Right lobe of liver (tissue), 6 donors: ENCODE measurements at regions not wholly inside any gene's neighbourhood (a gene's known extent, or its start where the extent isn't known, plus 50 kb on each side); places are given as distances from the start of the nearest gene placed in this dataset.

ENCODE experiments used
- ATAC-seq, 4 donors: fragments of 200-7000 bp; cut with Tn5 transposase; one replicate each; pipeline ENCODE4 v1.9.1; 2020; ENCODE audit warnings: mild to moderate bottlenecking in 4 of 4, moderate library complexity in 4 of 4
- DNase-seq, 3 donors: peaks; one replicate each; pipeline ENCODE4 v3.0.0-alpha.2; 2020
- H3K27ac ChIP-seq, 3 donors: fragments of 200-600 bp; one replicate each; pipeline ENCODE4 v1.8.0; 2022
- H3K27me3 ChIP-seq, 2 donors: fragments of 200-600 bp; one replicate each; pipeline ENCODE4 v1.8.0; 2022
- H3K36me3 ChIP-seq, 4 donors: fragments of 200-600 bp; sonication (generic) in 1 of 4; one replicate each; pipeline versions ENCODE4 v1.5.1 to v1.8.0; 2017 to 2022; ENCODE audit warnings: control low read depth in 1 of 4
- H3K4me1 ChIP-seq, 4 donors: fragments of 200-600 bp; sonication (generic) in 1 of 4; one replicate each; pipeline versions ENCODE4 v1.5.1 to v1.8.0; 2017 to 2022; ENCODE audit warnings: control low read depth in 1 of 4
- H3K4me3 ChIP-seq, 3 donors: fragments of 200-600 bp; one replicate each; pipeline ENCODE4 v1.8.0; 2022
- H3K9me3 ChIP-seq, 4 donors: fragments of 200-600 bp; sonication (generic) in 1 of 4; one replicate each; pipeline versions ENCODE4 v1.5.1 to v1.8.0; 2017 to 2022; ENCODE audit warnings: control low read depth in 1 of 4
- POLR2A ChIP-seq: fragments of 450-650 bp; IDR thresholded peaks from one replicate; pipeline ENCODE4 v1.6.1; 2017; ENCODE audit warnings: antibody characterized with exemption, mild to moderate bottlenecking
- WGBS: methylation state at CpG from one replicate; pipeline ENCODE4 v1.1.6; 2018; ENCODE audit warnings: low coverage, low lambda C conversion rate; ENCODE audit not compliant: insufficient coverage; ENCODE audit errors: missing lambda C conversion rate; 5-methylcytosine and 5-hydroxymethylcytosine counted together
- intact Hi-C, 2 donors: fragments of 100-400 bp; cut with DNase I; formaldehyde crosslinking; loops; one replicate each; pipeline versions ENCODE4 v1.11.2 to v1.14.1; 2022
- TF ChIP-seq, protein P1 (sequence below), 4 donors: fragments of 200-600 bp in 3 of 4; fragments of 450-650 bp in 1 of 4; IDR thresholded peaks; one replicate each; pipeline versions ENCODE4 v1.5.1 to v1.8.0; 2016 to 2022; ENCODE audit warnings: antibody characterized with exemption in 4 of 4, mild to moderate bottlenecking in 2 of 4
- donor health status: DM: no; HTN: yes; CAD: no.
- donor health status: DM: no; HTN: no; CAD: no.
- donor health status: DM: no; HTN: no; CAD: no.
- donor health status: DM: no; HTN: yes; CAD: no.
- donor health status: DM: no; HTN: yes; CAD: no.

DNA sequence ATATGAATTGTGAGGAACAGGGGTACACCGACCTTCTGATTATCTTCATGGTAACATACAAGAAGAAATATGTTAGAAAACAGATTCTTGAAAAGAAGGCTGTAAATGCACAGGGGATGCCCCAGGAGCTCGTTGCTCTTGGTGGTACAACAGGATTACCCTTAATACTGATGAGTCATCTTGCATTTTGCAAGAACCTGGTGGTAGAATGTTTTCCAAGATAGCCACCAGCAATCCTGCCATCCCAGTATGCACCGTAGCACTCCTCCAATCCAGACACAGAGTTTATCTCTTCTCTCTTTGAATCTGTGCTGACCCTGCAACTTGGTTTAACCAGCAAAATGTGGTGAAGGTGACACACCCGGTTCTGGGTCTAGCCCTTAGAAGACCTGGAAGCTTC is 238.3 kb downstream of the EN1 start:
- Histone ChIP-seq H3K9me3 (no peaks in the 10 kb centered on the region), H3K4me3 (no peak overlapping the region), H3K27me3 (no peaks in the 10 kb centered on the region), H3K27ac (no peak overlapping the region), H3K4me1 (no peaks in the 10 kb centered on the region), H3K36me3 (no peaks in the 10 kb centered on the region)
- no peak for TF ChIP-seq POLR2A
- TF ChIP-seq, protein P1, sequence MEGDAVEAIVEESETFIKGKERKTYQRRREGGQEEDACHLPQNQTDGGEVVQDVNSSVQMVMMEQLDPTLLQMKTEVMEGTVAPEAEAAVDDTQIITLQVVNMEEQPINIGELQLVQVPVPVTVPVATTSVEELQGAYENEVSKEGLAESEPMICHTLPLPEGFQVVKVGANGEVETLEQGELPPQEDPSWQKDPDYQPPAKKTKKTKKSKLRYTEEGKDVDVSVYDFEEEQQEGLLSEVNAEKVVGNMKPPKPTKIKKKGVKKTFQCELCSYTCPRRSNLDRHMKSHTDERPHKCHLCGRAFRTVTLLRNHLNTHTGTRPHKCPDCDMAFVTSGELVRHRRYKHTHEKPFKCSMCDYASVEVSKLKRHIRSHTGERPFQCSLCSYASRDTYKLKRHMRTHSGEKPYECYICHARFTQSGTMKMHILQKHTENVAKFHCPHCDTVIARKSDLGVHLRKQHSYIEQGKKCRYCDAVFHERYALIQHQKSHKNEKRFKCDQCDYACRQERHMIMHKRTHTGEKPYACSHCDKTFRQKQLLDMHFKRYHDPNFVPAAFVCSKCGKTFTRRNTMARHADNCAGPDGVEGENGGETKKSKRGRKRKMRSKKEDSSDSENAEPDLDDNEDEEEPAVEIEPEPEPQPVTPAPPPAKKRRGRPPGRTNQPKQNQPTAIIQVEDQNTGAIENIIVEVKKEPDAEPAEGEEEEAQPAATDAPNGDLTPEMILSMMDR (IDR thresholded peaks at IDR 0.05), result no peak
- 57% methylated on average over 4 of the region's 4 CpGs for WGBS
- intact Hi-C loops, result no loop called here
- no peak for ATAC-seq
- DNase-seq, result no peak

DNA sequence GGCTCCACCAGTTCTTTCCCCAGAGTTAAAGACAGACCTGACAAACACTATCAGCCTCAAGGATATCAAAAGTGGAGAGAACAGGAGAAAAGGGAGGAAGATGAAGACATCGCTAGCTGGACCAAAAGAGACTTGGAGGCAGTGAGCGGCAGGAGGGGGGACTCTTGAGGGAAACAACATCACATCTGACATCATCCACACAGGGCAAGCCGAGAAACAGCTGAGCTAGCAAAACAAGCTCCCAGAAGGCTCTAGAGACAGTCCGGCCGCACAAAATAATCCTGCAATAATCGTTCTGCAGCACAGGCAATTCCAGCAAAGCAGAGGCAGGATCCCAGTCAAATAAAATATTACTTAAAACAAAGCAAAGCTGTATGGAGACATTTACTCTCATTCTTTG is 239.8 kb downstream of the EN1 start:
- WGBS, result 75% methylated on average over 6 of the region's 6 CpGs
- Histone ChIP-seq H3K4me1 (no peaks in the 10 kb centered on the region), H3K9me3 (no peaks in the 10 kb centered on the region), H3K4me3 (no peak overlapping the region), H3K36me3 (no peaks in the 10 kb centered on the region), H3K27ac (no peak overlapping the region), H3K27me3 (no peaks in the 10 kb centered on the region)
- ATAC-seq (no peak), DNase-seq (no peak)
- TF ChIP-seq, protein P1 (IDR thresholded peaks at IDR 0.05), result no peak
- no peak for TF ChIP-seq POLR2A
- intact Hi-C loops, result no loop called here

DNA sequence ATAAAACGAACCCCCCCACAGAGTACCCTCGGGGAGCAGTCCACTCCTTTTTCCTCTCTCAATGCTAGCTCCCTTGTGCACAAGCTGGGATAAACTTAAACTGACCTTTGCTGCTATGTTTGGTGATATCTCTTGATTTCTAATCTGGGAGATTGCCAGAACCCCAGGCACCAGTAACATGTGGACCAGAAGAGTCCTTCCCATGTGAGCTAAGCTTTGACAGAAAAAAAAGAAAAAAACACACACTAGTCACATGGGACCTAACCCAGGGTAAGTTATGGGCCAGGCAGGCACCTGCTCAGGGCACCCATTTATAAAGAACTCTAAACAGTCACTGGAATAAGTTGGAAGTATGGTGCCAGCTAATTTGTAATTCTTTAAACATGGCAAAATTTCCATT is 242.6 kb downstream of the EN1 start:
- H3K4me3 ChIP-seq, result no peak overlapping the region
- no peak for DNase-seq
- 12% methylated on average over 2 of the region's 2 CpGs for WGBS

DNA sequence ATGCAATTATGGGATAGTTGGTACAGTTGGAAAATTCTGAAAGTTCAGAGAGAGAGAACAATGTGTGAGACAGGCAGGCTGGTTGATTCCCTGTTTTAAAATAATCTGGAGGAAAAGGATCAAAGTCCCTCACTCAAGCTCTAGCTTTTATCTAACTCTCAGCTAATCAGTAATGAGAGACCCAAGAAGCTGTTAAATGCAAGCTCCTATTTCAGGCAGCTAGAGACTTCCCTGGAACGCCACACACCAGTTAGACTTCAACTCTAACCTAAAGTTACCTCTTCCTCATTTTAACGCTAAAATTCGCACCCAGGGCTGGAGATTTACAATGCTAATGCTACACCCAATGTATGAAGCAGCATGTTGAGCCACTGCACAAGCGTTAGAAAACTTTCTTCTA is 243.1 kb downstream of the EN1 start:
- Histone ChIP-seq H3K27ac (no peak overlapping the region), H3K27me3 (no peaks in the 10 kb centered on the region), H3K4me3 (no peak overlapping the region), H3K36me3 (no peaks in the 10 kb centered on the region), H3K4me1 (no peaks in the 10 kb centered on the region), H3K9me3 (no peaks in the 10 kb centered on the region)
- TF ChIP-seq, protein P1 (IDR thresholded peaks at IDR 0.05), result no peak
- TF ChIP-seq POLR2A, result no peak
- 34% methylated on average over 4 of the region's 4 CpGs for WGBS
- DNase-seq (no peak), ATAC-seq (no peak)
- intact Hi-C loops, result no loop called here

More for the DNA sequence above, 242.6 kb downstream of the EN1 start:
- Histone ChIP-seq H3K27me3 (no peaks in the 10 kb centered on the region), H3K4me1 (no peaks in the 10 kb centered on the region), H3K27ac (no peak overlapping the region), H3K36me3 (no peaks in the 10 kb centered on the region), H3K9me3 (no peaks in the 10 kb centered on the region)
- TF ChIP-seq POLR2A, result no peak
- TF ChIP-seq, protein P1 (IDR thresholded peaks at IDR 0.05), result no peak
- ATAC-seq, result peak in 1 of 4 donors; percentile 32
- intact Hi-C loops, result no loop called here

DNA sequence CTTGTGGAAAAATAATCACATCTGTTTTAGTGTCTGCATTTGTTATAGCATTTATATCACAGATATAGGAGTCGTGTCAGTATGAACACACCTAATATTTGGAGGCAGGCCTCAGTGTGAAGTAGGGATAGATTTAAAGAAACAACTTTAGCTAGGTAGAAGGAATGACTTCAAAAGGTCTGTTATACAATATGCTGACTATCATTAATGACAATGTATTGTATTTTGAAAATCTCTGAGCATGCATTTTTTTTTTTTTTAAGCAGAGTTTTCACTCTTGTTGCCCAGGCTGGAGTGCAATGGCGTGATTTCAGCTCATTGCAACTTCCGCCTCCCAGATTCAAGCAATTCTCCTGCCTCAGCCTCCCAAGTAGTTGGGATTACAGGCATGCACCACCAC is 248.3 kb downstream of the EN1 start:
- Histone ChIP-seq H3K4me3 (no peak overlapping the region), H3K27ac (no peak overlapping the region), H3K9me3 (no peaks in the 10 kb centered on the region), H3K36me3 (no peaks in the 10 kb centered on the region), H3K27me3 (no peaks in the 10 kb centered on the region), H3K4me1 (no peaks in the 10 kb centered on the region)
- DNase-seq, result no peak
- no peak for TF ChIP-seq POLR2A
- TF ChIP-seq, protein P1 (IDR thresholded peaks at IDR 0.05), result no peak
- no peak for ATAC-seq
- intact Hi-C loops, result no loop called here
- 61% methylated on average over 3 of the region's 3 CpGs for WGBS
